ENCODE measurements at regions not wholly inside any gene's neighbourhood (a gene's known extent, or its start where the extent isn't known, plus 50 kb on each side); places are given as distances from the start of the nearest gene placed in this dataset.

- ATAC-seq (peak in 1 of 2 experiments; percentile 22; a peak in 1 of 6 replicates), FAIRE-seq (no peak), DNase-seq (ENCODE audit: low read depth in 1 of 2, low spot score in 1 of 2) (no peak)
- H3K9me3 ChIP-seq = no peaks in the 10 kb centered on the region
- peak overlapping the region; percentile 95 for H3K4me2 ChIP-seq
- H3K27ac ChIP-seq = peak overlapping the region; percentile 66 to 83; a peak in 5 of 6 replicates
- TF ChIP-seq MYC (IDR thresholded peaks at IDR 0.05; ENCODE audit: borderline replicate concordance, low read length) (no peak), HOXA7 (CRISPR knock-in tag; IDR thresholded peaks at IDR 0.05) (no peak), CBX2 (IDR thresholded peaks at IDR 0.05; ENCODE audit: borderline replicate concordance, low read depth) (no peak), BHLHE40 (IDR thresholded peaks at IDR 0.05; ENCODE audit: low read depth, low read length) (no peak), HOXB5 (CRISPR knock-in tag; IDR thresholded peaks at IDR 0.05) (no peak), KDM1A (IDR thresholded peaks at IDR 0.05; ENCODE audit: low read depth) (no peak), HOXB13 (CRISPR knock-in tag; IDR thresholded peaks at IDR 0.05; ENCODE audit: low read depth) (no peak), ZNF302 (CRISPR knock-in tag; IDR thresholded peaks at IDR 0.05) (no peak), CEBPB (IDR thresholded peaks at IDR 0.05) (no peak), EHF (CRISPR knock-in tag; IDR thresholded peaks at IDR 0.05) (no peak), RNF2 (IDR thresholded peaks at IDR 0.05; ENCODE audit: borderline replicate concordance, low read depth) (no peak)
- ChIA-PET POLR2A (interaction anchor here (1.0 kb wide), 1 partner anchor 767 kb away, joined by 3 read pairs; the partner anchor contains the start of gene TBX3), CTCF (no interaction called here)
- H3K4me1 ChIP-seq = peaks cover 21% of the 10 kb centered on the region; the same call in 2 of the 3 replicates
- WGBS (ENCODE audit: missing lambda C conversion rate) = 64% methylated on average over 12 of the region's 12 CpGs
- H3K4me3 ChIP-seq = peak overlapping the region; percentile 56
Measured at GRCh38 chr12:115451151-115451779, 767.3 kb upstream of the TBX3 start.

GRCh38 chr12:115450710-115451109 lies 766.7 kb upstream of the TBX3 start:
- Histone ChIP-seq H3K4me3 (no peak overlapping the region), H3K27ac (no peak overlapping the region), H3K4me1 (peaks cover 21% of the 10 kb centered on the region; the same call in 2 of the 3 replicates), H3K9me3 (no peaks in the 10 kb centered on the region), H3K4me2 (no peak overlapping the region)
- CTCF ChIA-PET = interaction anchor here (1.0 kb wide), 1 partner anchor 783 kb away, joined by 3 read pairs; no protein-coding TSS in a partner anchor
- ATAC-seq = no peak
- WGBS (ENCODE audit: missing lambda C conversion rate) = 94% methylated on average over 8 of the region's 8 CpGs
- POLR2A ChIA-PET = interaction anchor here (1.0 kb wide), 1 partner anchor 767 kb away, joined by 3 read pairs; the partner anchor contains the start of gene TBX3
- DNase-seq (ENCODE audit: low read depth in 1 of 2, low spot score in 1 of 2) = no peak
- FAIRE-seq = no peak
- TF ChIP-seq ATOH8 (CRISPR knock-in tag; IDR thresholded peaks at IDR 0.05; ENCODE audit: low read depth) = no peak
- no peak for TF ChIP-seq ZFP36 (IDR thresholded peaks at IDR 0.05; ENCODE audit: borderline replicate concordance, partially characterized antibody)
- TF ChIP-seq CBX8 (IDR thresholded peaks at IDR 0.05) = no peak
- no peak for TF ChIP-seq CBX2 (IDR thresholded peaks at IDR 0.05; ENCODE audit: borderline replicate concordance, low read depth)
- no peak for TF ChIP-seq JUNB (IDR thresholded peaks at IDR 0.05)
- no peak for TF ChIP-seq HOXA7 (CRISPR knock-in tag; IDR thresholded peaks at IDR 0.05)
- TF ChIP-seq TP53 (CRISPR knock-in tag; IDR thresholded peaks at IDR 0.05) = no peak
- TF ChIP-seq, protein P1, sequence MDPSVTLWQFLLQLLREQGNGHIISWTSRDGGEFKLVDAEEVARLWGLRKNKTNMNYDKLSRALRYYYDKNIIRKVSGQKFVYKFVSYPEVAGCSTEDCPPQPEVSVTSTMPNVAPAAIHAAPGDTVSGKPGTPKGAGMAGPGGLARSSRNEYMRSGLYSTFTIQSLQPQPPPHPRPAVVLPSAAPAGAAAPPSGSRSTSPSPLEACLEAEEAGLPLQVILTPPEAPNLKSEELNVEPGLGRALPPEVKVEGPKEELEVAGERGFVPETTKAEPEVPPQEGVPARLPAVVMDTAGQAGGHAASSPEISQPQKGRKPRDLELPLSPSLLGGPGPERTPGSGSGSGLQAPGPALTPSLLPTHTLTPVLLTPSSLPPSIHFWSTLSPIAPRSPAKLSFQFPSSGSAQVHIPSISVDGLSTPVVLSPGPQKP (IDR thresholded peaks at IDR 0.05; ENCODE audit: low read depth, low read length) = no peak
- no peak for TF ChIP-seq HEYL (CRISPR knock-in tag; IDR thresholded peaks at IDR 0.05)
- no peak for TF ChIP-seq ESRRA (IDR thresholded peaks at IDR 0.05; ENCODE audit: borderline replicate concordance, low read length)
- TF ChIP-seq MAFK (IDR thresholded peaks at IDR 0.05; ENCODE audit: partially characterized antibody) = no peak

DNA sequence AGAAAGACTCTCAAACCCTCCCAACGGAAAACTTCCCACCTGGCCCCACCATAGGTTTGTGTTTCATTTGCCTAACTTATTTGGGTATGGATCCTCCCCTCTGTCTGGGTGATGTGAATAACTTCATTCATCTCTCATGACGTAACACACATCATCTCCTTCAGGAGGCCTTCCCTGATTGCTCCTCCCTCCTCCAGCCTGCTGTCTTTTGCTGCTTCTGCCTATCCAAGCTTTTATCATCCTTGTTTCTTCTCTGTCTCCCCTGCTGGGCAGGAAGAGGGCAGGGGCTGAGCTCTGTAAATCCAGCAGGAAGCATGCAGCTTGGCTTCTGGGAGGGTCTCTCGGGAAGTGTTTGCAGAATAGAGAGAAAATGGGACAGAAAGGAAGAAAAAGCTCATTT lies 766.0 kb upstream of the TBX3 start:
- TF ChIP-seq ZFP36 (IDR thresholded peaks at IDR 0.05; ENCODE audit: borderline replicate concordance, partially characterized antibody) = peak; percentile 7
- no peak for TF ChIP-seq FOXS1 (CRISPR knock-in tag; IDR thresholded peaks at IDR 0.05)
- CTCF ChIA-PET = interaction anchor here (0.6 to 1.0 kb wide), 2 partner anchors 782 to 1438 kb away, joined by 3 read pairs; no protein-coding TSS in a partner anchor
- POLR2A ChIA-PET = no interaction called here
- H3K4me2 ChIP-seq = no peak overlapping the region
- no peak overlapping the region for H3K4me3 ChIP-seq
- FAIRE-seq = no peak
- no peak overlapping the region for H3K27ac ChIP-seq
- peaks cover 16% of the 10 kb centered on the region; the same call in 2 of the 3 replicates for H3K4me1 ChIP-seq
- no peaks in the 10 kb centered on the region for H3K9me3 ChIP-seq
- WGBS (ENCODE audit: missing lambda C conversion rate) = 94% methylated on average over 3 of the region's 3 CpGs
- ATAC-seq = no peak
- no peak for DNase-seq (ENCODE audit: low read depth in 1 of 2, low spot score in 1 of 2)

Data from A549 (cell line).